PC-3 (cell line): ENCODE measurements at regions not wholly inside any gene's neighbourhood (a gene's known extent, or its start where the extent isn't known, plus 50 kb on each side); places are given as distances from the start of the nearest gene placed in this dataset.

Source experiments
- CTCF ChIP-seq: fragments of 300-600 bp; sonication (generic); conservative IDR thresholded peaks from 2 replicates; pipeline ENCODE4 v1.5.1; 2017; ENCODE audit warnings: antibody characterized with exemption, low read depth, mild to moderate bottlenecking, low read length
- EZH2 ChIP-seq: fragments of 300-600 bp; sonication (generic); IDR thresholded peaks from one replicate; pipeline ENCODE4 v1.6.1; 2017; ENCODE audit warnings: antibody characterized with exemption, mild to moderate bottlenecking, low read length; ENCODE audit not compliant: unreplicated experiment
- EZH2phosphoT487 ChIP-seq: fragments of 300-600 bp; sonication (generic); IDR thresholded peaks from 2 replicates; pipeline ENCODE4 v1.6.1; 2018; ENCODE audit warnings: mild to moderate bottlenecking, antibody characterized with exemption, low read length, borderline replicate concordance

- no peak for TF ChIP-seq CTCF
- TF ChIP-seq EZH2, result no peak
- TF ChIP-seq EZH2phosphoT487, result no peak
These were observed 596.3 kb downstream of the FAT4 start for GRCh38 chr4:125911058-125911457.
